ENCODE measurements at regions not wholly inside any gene's neighbourhood (a gene's known extent, or its start where the extent isn't known, plus 50 kb on each side); places are given as distances from the start of the nearest gene placed in this dataset.

GRCh38 chr6:25056130-25056529, 120.4 kb upstream of the RIPOR2 start:
- DNase-seq (ENCODE audit: low spot score in 2 of 2) = no peak
- Histone ChIP-seq H3K9me3 (no peaks in the 10 kb centered on the region), H3K36me3 (no peaks in the 10 kb centered on the region), H3K4me1 (peaks cover 27% of the 10 kb centered on the region), H3K27ac (no peak overlapping the region), H3K4me3 (no peak overlapping the region), H3K27me3 (no peaks in the 10 kb centered on the region)
- TF ChIP-seq CTCF (IDR thresholded peaks at IDR 0.05) = no peak
- TF ChIP-seq EP300 (IDR thresholded peaks at IDR 0.05) = no peak
- TF ChIP-seq POLR2AphosphoS5 (IDR thresholded peaks at IDR 0.05) = no peak
- TF ChIP-seq POLR2A (IDR thresholded peaks at IDR 0.05) = no peak
- WGBS = 68% methylated on average over 3 of the region's 3 CpGs

- 78% methylated on average over 7 of the region's 7 CpGs for WGBS
- no peak for DNase-seq (ENCODE audit: low spot score in 2 of 2)
- H3K27ac ChIP-seq = no peak overlapping the region
- TF ChIP-seq CTCF (IDR thresholded peaks at IDR 0.05) (no peak), POLR2AphosphoS5 (IDR thresholded peaks at IDR 0.05) (no peak), EP300 (IDR thresholded peaks at IDR 0.05) (no peak), POLR2A (IDR thresholded peaks at IDR 0.05) (no peak)
- peaks cover 29% of the 10 kb centered on the region for H3K4me1 ChIP-seq
- no peaks in the 10 kb centered on the region for H3K27me3 ChIP-seq
- no peaks in the 10 kb centered on the region for H3K36me3 ChIP-seq
- H3K4me3 ChIP-seq = no peak overlapping the region
- no peaks in the 10 kb centered on the region for H3K9me3 ChIP-seq
These were observed 121.5 kb upstream of the RIPOR2 start for GRCh38 chr6:25057111-25057905.

- Histone ChIP-seq H3K4me1 (peaks cover 23% of the 10 kb centered on the region), H3K4me3 (no peak overlapping the region), H3K36me3 (no peaks in the 10 kb centered on the region), H3K27ac (no peak overlapping the region), H3K27me3 (no peaks in the 10 kb centered on the region), H3K9me3 (no peaks in the 10 kb centered on the region)
- no peak for DNase-seq (ENCODE audit: low spot score in 2 of 2)
- TF ChIP-seq EP300 (IDR thresholded peaks at IDR 0.05) (no peak), POLR2A (IDR thresholded peaks at IDR 0.05) (no peak), CTCF (IDR thresholded peaks at IDR 0.05) (no peak), POLR2AphosphoS5 (IDR thresholded peaks at IDR 0.05) (no peak)
- WGBS = 85% methylated on average over 5 of the region's 5 CpGs
These were observed 122.7 kb upstream of the RIPOR2 start for GRCh38 chr6:25058441-25058840.

DNA sequence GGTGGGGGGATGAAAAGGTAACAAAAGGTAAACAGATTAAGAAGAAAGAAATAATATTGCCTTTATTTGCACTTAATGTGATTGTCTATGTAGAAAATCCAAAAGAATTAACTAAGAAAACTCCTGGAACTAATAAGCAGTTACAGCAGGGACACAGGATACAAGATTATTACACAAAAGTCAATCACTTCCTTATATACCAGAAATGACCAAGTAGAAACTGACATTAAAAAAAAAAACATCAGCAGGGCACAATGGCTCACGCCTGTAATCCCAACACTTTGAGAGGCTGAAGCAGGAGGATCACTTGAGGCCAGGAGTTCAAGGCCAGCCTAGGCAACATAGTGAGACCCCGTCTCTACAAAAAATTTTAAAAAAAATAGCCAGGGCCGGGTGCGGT, 123.2 kb upstream of the RIPOR2 start:
- Histone ChIP-seq H3K4me1 (peaks cover 18% of the 10 kb centered on the region), H3K27me3 (no peaks in the 10 kb centered on the region), H3K4me3 (no peak overlapping the region), H3K27ac (no peak overlapping the region), H3K9me3 (no peaks in the 10 kb centered on the region), H3K36me3 (no peaks in the 10 kb centered on the region)
- TF ChIP-seq EP300 (IDR thresholded peaks at IDR 0.05) (no peak), POLR2AphosphoS5 (IDR thresholded peaks at IDR 0.05) (no peak), POLR2A (IDR thresholded peaks at IDR 0.05) (no peak), CTCF (IDR thresholded peaks at IDR 0.05) (no peak)
- 95% methylated on average over 4 of the region's 4 CpGs for WGBS
- DNase-seq (ENCODE audit: low spot score in 2 of 2) = no peak

DNA sequence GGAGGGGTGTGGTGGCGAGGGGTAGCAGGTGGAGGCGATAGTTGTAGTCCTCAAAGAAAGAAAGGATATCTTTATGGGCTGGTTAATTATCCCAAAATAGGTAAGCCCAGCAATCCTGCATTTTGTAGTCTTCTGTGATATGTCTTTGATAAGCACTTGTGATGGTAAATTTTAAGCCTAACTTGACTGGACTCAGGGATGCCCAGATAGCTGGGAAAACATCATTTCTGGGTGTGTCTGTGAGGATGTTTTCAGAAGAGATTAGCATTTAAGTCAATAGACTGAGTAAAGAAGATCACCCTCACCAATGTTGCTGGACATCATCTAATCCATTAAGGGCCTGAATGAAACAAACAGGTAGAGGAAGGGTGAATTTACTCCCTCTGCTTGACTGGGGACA, 124.8 kb upstream of the RIPOR2 start:
- TF ChIP-seq POLR2A (IDR thresholded peaks at IDR 0.05) (no peak), POLR2AphosphoS5 (IDR thresholded peaks at IDR 0.05) (no peak), CTCF (IDR thresholded peaks at IDR 0.05) (no peak), EP300 (IDR thresholded peaks at IDR 0.05) (no peak)
- Histone ChIP-seq H3K27me3 (no peaks in the 10 kb centered on the region), H3K4me3 (no peak overlapping the region), H3K27ac (no peak overlapping the region), H3K36me3 (no peaks in the 10 kb centered on the region), H3K4me1 (peaks cover 10% of the 10 kb centered on the region), H3K9me3 (no peaks in the 10 kb centered on the region)
- 100% methylated on average over 2 of the region's 2 CpGs for WGBS
- no peak for DNase-seq (ENCODE audit: low spot score in 2 of 2)
